Right cardiac atrium (tissue), 5 donors: ENCODE measurements at regions not wholly inside any gene's neighbourhood (a gene's known extent, or its start where the extent isn't known, plus 50 kb on each side); places are given as distances from the start of the nearest gene placed in this dataset.

Experiments
- ATAC-seq, 2 donors: fragments of 200-7000 bp; cut with Tn5 transposase; one replicate each; pipeline versions ENCODE4 v1.8.0 to v1.9.1; 2020; ENCODE audit warnings: moderate library complexity in 2 of 2, mild to moderate bottlenecking in 1 of 2
- DNase-seq, 3 donors: peaks; one replicate each; pipeline ENCODE4 v3.0.0-alpha.2; 2020
- H3K27ac ChIP-seq: one replicate; pipeline ENCODE4 v1.5.1; 2013; ENCODE audit warnings: mild to moderate bottlenecking, low read length, control low read depth, moderate library complexity
- H3K27me3 ChIP-seq: one replicate; pipeline ENCODE4 v1.6.1; 2013; ENCODE audit not compliant: control insufficient read depth, insufficient read depth
- H3K4me1 ChIP-seq: one replicate; pipeline ENCODE4 v1.6.1; 2013; ENCODE audit warnings: low read length; ENCODE audit not compliant: control insufficient read depth, insufficient read depth
- H3K4me3 ChIP-seq: one replicate; pipeline ENCODE4 v1.5.1; 2013; ENCODE audit warnings: low read length, control low read depth
- H3K9me3 ChIP-seq: one replicate; pipeline ENCODE4 v1.6.1; 2013; ENCODE audit warnings: low read length; ENCODE audit not compliant: control insufficient read depth
- WGBS: extraction: QIAGEN DNeasy Blood & Tissue Kit; methylation state at CpG from one replicate; pipeline ENCODE4 v1.1.7; 2013; 5-methylcytosine and 5-hydroxymethylcytosine counted together
- intact Hi-C, 4 donors: fragments of 100-400 bp; cut with DNase I; formaldehyde crosslinking; loops; one replicate each; pipeline versions ENCODE4 v1.11.0 to v1.14.0; 2022 to 2023
- donor health status: healthy with polysubstance abuse.
- donor health status: DM: no; HTN: yes; CAD: no.
- donor health status: DM: no; HTN: no; CAD: no.
- donor health status: DM: no; HTN: yes; CAD: no; lungs with severe emphysema.
- donor health status: DM: yes; HTN: yes; CAD: no.

DNA sequence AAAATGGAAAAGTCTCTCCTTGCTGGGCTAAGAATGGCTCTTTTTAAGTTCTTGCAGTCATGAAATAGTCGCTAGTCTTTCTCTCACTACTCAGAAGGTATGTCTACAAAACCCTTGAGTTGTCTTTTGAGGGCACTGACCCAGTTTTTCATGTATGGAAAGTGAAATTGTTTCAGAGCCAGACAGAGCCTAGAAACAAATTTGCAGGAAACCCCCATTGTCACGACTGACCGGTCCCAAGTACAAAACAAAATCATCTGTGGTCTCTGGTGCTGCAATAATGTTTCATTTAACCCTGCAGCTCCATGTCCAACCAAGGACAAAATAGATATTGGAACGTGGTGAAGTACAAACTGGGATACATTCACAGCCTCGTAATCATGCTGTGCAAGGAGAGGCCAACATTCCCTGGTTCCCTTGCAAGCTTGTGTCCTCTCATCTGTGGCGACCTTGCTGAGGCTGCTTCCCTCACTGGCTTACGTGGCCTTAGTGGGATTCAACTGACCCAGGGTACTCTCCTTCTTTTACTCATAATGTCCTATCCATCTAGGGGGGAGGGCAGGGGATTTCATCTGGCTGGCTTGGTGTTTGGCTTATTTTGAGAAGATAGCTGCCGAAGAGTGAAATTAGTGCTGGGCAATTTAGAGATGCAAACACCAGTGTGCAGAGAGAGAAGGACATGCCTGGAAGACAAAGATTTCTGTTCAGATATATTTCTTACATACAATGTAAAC is 172.5 kb downstream of the IPMK start:
- Histone ChIP-seq H3K27me3 (no peaks in the 10 kb centered on the region), H3K4me1 (no peaks in the 10 kb centered on the region), H3K9me3 (no peaks in the 10 kb centered on the region), H3K27ac (no peak overlapping the region), H3K4me3 (no peak overlapping the region)
- 66% methylated on average over 8 of the region's 8 CpGs for WGBS
- ATAC-seq: no peak
- intact Hi-C loops: no loop called here
- DNase-seq: no peak

DNA sequence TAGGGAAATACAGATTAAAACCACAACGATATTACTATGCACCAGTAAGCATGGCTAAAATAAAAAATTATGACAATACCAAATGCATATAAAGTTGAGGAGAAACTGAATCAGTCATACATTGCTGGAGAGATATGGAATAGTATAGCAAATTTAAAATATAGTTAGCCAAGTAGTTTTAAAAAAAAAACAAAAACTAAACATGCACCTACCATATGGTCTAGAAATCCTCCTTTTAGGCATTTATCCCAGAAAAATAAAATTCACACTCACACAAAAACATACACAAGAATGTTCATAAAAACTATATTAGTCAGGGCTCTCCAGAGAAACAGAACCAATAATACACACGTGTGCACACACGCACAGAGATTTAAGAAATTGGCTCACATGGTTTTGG is 175.8 kb downstream of the IPMK start:
- intact Hi-C loops: no loop called here

DNA sequence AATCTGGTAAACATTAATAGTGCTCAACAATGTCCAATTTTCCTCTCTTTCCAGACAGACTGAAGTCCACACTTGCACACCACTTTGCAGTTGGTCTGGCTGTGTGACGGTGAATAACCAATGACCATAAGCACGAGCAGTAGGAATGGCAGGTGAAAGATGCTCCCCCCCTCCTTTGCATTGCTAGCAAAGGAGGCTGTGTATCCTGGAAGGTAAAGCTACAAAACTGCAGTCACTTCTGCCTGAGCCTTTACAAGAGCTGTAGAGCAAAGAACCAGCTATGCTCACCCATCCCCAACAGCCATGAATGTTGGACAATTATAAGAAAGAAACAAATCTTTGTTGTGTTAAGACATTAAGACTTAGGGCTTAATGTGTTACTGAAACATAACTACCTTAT is 178.0 kb downstream of the IPMK start:
- no peak for ATAC-seq
- H3K9me3 ChIP-seq: no peaks in the 10 kb centered on the region
- H3K4me3 ChIP-seq: no peak overlapping the region
- H3K27me3 ChIP-seq: no peaks in the 10 kb centered on the region
- no peak overlapping the region for H3K27ac ChIP-seq
- 51% methylated on average over 2 of the region's 2 CpGs for WGBS
- DNase-seq: no peak
- no peaks in the 10 kb centered on the region for H3K4me1 ChIP-seq
- intact Hi-C loops: no loop called here

More for the DNA sequence above, 175.8 kb downstream of the IPMK start:
- Histone ChIP-seq H3K4me3 (no peak overlapping the region), H3K27ac (no peak overlapping the region), H3K27me3 (no peaks in the 10 kb centered on the region), H3K4me1 (no peaks in the 10 kb centered on the region), H3K9me3 (no peaks in the 10 kb centered on the region)
- DNase-seq (no peak), ATAC-seq (no peak)
- WGBS: 80% methylated on average over 3 of the region's 3 CpGs

DNA sequence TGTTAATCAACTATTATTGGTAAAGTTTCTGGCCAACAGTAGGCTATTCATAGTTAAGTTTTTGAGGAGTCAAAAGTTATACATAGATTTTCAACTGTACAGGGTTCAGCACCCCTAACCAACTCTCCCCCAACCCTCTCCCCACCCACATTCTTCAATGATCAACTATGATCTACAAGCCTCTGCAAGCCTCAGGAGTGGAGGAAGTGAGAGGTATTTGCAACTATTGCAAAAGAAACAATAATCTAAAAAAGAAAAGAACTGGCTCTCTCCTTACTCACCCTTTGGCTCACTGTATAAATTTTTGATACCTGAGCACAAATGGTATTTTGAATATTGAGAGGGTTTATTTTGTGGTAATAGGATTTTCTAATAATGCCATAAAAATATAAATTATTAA is 179.8 kb downstream of the IPMK start:
- ATAC-seq: no peak
- intact Hi-C loops: no loop called here
- H3K9me3 ChIP-seq: no peaks in the 10 kb centered on the region

DNA sequence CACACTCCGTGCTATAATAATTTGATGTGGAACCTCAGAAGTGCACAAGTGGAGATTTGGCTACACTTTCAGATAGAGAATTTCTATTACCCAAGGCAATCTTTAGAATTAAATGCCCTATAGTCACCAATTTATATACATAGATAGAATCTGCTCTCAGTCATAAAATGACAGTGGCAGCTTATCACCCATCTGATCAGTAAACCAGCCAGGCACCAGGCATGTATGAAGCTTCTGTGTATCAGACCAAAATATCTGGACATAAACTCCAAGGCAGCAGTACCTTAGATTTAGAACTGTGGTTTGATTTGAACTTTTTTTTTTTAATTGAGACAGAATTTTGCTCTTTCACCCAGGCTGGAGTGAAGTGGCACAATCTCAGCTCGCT is 180.9 kb downstream of the IPMK start:
- WGBS: 85% methylated on average over 2 of the region's 2 CpGs
- no peak for ATAC-seq
- DNase-seq: no peak
- Histone ChIP-seq H3K27ac (no peak overlapping the region), H3K4me3 (no peak overlapping the region), H3K4me1 (no peaks in the 10 kb centered on the region), H3K27me3 (no peaks in the 10 kb centered on the region), H3K9me3 (no peaks in the 10 kb centered on the region)
- intact Hi-C loops: no loop called here

More for the DNA sequence above, 179.8 kb downstream of the IPMK start:
- DNase-seq: no peak
- Histone ChIP-seq H3K4me3 (no peak overlapping the region), H3K27ac (no peak overlapping the region), H3K4me1 (no peaks in the 10 kb centered on the region), H3K27me3 (no peaks in the 10 kb centered on the region)

DNA sequence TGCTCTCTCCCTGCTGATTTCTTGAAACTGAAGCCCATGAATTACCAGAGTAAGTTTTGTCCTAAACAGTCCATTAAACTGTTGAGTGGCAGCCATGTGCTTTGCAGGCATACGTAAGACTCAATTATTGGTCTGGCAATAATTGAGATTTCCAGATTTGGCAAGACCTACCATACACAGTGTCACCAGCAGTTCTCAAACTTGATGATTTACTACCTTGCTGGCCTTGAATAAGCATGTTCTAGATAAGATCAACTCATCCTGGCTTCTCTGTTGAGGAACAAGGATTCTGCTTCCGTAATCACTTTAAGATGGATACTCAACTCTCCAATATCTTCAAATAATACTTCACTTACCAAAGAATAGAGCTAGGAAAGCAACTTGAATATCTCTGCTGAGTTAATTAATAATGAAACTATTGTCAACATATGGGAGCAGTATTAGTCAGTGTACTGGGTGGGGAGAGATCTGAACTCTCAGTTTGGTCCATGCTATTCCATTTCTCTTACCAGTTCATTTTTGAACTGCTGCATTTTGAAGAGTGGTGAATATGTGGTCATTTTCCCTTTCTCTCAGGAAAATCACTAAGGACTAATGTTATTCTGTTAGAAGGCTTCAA is 181.4 kb downstream of the IPMK start:
- 82% methylated on average over 2 of the region's 2 CpGs for WGBS
- no peak overlapping the region for H3K27ac ChIP-seq
- no peaks in the 10 kb centered on the region for H3K27me3 ChIP-seq
- no peak overlapping the region for H3K4me3 ChIP-seq
- no peaks in the 10 kb centered on the region for H3K4me1 ChIP-seq
- intact Hi-C loops: no loop called here
- DNase-seq: no peak
- no peak for ATAC-seq
- H3K9me3 ChIP-seq: no peaks in the 10 kb centered on the region

DNA sequence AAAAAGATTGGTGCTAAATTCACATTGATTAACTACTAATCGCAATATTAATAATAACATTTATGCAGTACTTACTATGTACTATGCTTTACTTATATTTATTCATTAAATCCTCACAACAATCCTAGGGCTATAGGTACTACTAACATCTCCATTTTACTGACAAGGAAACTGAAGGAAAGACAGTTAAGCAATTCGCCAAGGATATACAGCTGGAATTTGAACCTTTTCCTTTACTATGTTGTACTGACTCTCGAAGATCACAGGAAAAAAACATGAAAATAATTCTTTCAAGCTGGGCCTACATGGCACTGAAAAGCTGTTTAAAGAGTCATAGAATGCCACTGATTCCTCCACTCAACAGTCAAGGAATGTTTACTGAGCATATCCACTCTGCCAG is 185.4 kb downstream of the IPMK start:
- H3K4me1 ChIP-seq: no peaks in the 10 kb centered on the region
- H3K27me3 ChIP-seq: no peaks in the 10 kb centered on the region
- 89% methylated on average over 3 of the region's 3 CpGs for WGBS
- intact Hi-C loops: no loop called here
- DNase-seq (no peak), ATAC-seq (no peak)
- H3K4me3 ChIP-seq: no peak overlapping the region
- no peak overlapping the region for H3K27ac ChIP-seq
- H3K9me3 ChIP-seq: no peaks in the 10 kb centered on the region

DNA sequence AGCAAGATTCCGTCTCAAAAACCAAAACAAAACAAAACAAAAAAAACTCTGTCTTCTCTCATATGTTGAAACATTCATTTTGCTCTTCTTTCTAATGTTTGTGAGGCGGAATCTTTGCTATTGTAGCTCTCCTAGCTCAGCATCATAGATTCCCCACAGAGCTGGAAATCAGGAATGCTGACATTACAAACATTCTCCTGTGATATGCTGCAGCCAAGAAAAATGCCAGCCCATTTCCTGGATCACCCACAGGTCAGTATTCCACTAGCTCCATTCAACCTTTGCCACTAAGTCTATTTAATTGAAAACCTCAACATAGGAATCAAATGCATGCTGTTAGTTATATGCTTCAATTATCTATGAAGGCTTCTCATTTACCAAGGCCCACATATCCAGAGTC is 186.3 kb downstream of the IPMK start:
- Histone ChIP-seq H3K4me1 (no peaks in the 10 kb centered on the region), H3K27ac (no peak overlapping the region), H3K9me3 (no peaks in the 10 kb centered on the region), H3K4me3 (no peak overlapping the region), H3K27me3 (no peaks in the 10 kb centered on the region)
- intact Hi-C loops: no loop called here
- no peak for DNase-seq
- no peak for ATAC-seq
- 64% methylated on average over 2 of the region's 2 CpGs for WGBS

DNA sequence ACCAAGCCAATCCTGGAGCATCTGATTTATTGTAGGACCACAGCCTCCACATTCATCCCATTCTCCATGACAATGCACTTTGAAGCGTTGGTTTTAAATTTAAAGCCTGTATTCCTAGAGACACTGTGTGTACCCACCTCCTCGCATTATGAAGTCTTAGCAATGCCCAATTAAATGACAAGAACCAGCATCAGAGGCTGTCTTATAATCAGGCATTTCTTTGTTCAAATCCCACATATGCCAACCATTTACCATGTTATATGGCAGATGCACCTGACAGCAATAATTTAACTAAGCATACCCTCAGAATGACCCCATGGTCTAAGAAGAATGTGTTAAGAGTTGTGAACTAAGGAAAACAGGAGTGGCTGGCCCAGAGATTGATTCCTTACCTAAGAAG is 188.2 kb downstream of the IPMK start:
- no peak overlapping the region for H3K27ac ChIP-seq
- no peak for DNase-seq
- WGBS: 84% methylated on average over 2 of the region's 2 CpGs
- no peaks in the 10 kb centered on the region for H3K4me1 ChIP-seq
- H3K27me3 ChIP-seq: no peaks in the 10 kb centered on the region
- no peak for ATAC-seq
- H3K9me3 ChIP-seq: no peaks in the 10 kb centered on the region
- no peak overlapping the region for H3K4me3 ChIP-seq
- intact Hi-C loops: no loop called here

DNA sequence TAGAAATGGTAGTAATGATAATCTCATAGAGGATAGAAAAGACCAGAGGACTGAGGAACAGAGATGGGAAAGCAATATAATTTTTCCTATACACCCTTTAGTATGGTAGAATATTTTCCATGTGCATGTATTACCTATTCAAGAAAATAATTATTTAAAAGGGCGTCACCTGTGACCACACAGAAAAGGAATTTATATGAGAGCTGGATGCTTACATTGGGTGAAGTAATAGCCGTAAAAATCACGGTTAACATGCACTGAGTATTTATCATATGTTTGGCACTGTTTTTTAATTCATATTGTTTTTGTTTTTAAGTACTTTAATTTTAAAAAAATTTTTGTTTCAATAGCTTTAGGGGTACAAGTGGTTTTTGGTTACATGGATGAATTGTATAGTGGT is 195.1 kb downstream of the IPMK start:
- no peak for ATAC-seq
- H3K27me3 ChIP-seq: no peaks in the 10 kb centered on the region
- no peak for DNase-seq
- no peak overlapping the region for H3K4me3 ChIP-seq
- H3K27ac ChIP-seq: no peak overlapping the region
- WGBS: 82% methylated on average over 3 of the region's 3 CpGs
- intact Hi-C loops: no loop called here
- H3K4me1 ChIP-seq: no peaks in the 10 kb centered on the region
- no peaks in the 10 kb centered on the region for H3K9me3 ChIP-seq

DNA sequence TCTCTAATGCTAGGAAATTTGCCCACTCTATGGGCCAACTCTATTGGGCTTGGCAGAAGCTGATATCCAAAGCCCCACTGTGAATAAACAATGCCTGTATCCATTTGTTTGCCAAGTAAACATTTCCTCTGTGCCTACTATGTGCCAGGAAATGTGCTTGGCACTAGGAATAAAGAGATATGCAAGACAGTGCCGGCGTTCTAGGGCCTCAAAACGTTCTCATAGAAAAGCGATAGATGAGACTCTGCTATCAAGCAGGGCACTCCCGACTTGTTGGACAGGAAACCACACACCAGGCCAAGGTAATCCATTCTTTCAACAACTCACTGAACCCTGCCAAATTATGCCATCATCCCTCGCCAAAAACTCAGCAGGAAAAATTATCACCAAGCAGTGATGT is 196.7 kb downstream of the IPMK start:
- WGBS: 53% methylated on average over 6 of the region's 6 CpGs
- Histone ChIP-seq H3K4me3 (no peak overlapping the region), H3K27me3 (no peaks in the 10 kb centered on the region), H3K9me3 (no peaks in the 10 kb centered on the region), H3K4me1 (no peaks in the 10 kb centered on the region), H3K27ac (no peak overlapping the region)
- intact Hi-C loops: no loop called here
- no peak for ATAC-seq
- DNase-seq: no peak

DNA sequence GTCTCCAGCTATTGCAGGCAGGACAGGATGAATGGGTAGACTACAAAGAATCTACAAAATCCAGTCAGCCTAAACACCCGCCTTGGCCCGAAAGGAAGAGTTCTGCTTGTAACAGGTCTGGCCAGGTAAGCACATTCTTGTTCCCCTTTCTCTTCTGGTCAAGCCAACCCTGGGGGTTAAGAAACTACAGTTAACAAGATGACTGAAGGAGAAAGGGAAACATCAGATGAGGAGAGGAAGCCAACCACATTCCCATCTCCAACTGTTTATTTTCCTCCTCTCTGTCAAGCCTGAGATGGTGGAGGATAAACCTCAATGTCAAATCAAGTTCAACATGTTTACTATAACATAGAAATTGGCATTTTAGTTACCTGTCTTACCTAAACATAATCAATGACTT is 198.9 kb downstream of the IPMK start:
- 92% methylated on average over 2 of the region's 2 CpGs for WGBS
- Histone ChIP-seq H3K27me3 (no peaks in the 10 kb centered on the region), H3K4me1 (no peaks in the 10 kb centered on the region), H3K4me3 (no peak overlapping the region), H3K9me3 (no peaks in the 10 kb centered on the region), H3K27ac (no peak overlapping the region)
- ATAC-seq: no peak
- DNase-seq: no peak
- intact Hi-C loops: loop anchor here in 2 of 4 donors (5.0 to 10.0 kb wide), 5 partner anchors 354 to 732 kb away; no protein-coding TSS in a partner anchor
